WI38 (cell line): ENCODE measurements at regions not wholly inside any gene's neighbourhood (a gene's known extent, or its start where the extent isn't known, plus 50 kb on each side); places are given as distances from the start of the nearest gene placed in this dataset.
"Not testable (repeated sequence)": the region's sequence is repeated elsewhere in the genome, so short reads cannot be mapped to it uniquely, and the experiment has no call there.

ENCODE experiments used
- H3K4me3 ChIP-seq: 2 replicates; pipeline ENCODE4 v1.5.1; 2011; ENCODE audit warnings: low read depth, mild to moderate bottlenecking, control low read depth, low read length
- TF ChIP-seq, protein P1 (sequence below): IDR thresholded peaks from 2 replicates; pipeline ENCODE4 v1.5.1; 2012; ENCODE audit warnings: low read depth, mild to moderate bottlenecking, control low read depth, low read length

DNA sequence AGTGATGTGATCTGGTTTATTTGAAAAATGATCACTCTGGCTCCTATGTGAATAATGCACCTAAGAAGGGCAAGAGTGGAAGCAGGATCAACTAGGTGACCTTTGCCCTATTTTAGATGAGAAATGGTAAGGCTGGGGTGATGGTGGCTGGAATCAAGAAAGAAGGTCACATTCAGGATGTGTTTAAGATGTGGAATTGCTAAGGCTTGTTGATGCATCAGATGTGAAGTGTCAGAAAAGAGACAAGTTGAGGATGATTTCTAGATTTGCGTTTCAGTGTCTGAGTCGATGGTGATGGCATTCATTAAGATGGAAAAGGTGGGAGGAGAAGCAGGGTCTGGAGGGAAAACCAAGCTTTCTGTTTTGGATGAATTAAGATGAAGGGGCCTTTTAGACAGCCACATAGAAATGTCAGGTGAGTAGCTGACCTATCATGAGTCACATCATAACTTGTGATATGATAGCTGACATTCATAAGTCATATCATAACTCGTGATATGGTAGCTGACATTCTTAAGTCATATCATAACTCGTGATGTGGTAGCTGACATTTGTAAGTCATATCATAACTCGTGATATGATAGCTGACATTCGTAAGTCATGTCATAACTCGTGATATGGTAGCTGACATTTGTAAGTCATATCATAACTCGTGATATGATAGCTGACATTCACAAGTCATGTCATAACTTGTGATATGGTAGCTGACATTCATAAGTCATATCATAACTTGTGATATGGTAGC is 101.2 kb upstream of the SEC11C start:
- TF ChIP-seq, protein P1, sequence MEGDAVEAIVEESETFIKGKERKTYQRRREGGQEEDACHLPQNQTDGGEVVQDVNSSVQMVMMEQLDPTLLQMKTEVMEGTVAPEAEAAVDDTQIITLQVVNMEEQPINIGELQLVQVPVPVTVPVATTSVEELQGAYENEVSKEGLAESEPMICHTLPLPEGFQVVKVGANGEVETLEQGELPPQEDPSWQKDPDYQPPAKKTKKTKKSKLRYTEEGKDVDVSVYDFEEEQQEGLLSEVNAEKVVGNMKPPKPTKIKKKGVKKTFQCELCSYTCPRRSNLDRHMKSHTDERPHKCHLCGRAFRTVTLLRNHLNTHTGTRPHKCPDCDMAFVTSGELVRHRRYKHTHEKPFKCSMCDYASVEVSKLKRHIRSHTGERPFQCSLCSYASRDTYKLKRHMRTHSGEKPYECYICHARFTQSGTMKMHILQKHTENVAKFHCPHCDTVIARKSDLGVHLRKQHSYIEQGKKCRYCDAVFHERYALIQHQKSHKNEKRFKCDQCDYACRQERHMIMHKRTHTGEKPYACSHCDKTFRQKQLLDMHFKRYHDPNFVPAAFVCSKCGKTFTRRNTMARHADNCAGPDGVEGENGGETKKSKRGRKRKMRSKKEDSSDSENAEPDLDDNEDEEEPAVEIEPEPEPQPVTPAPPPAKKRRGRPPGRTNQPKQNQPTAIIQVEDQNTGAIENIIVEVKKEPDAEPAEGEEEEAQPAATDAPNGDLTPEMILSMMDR = no peak
- no peak overlapping the region for H3K4me3 ChIP-seq

DNA sequence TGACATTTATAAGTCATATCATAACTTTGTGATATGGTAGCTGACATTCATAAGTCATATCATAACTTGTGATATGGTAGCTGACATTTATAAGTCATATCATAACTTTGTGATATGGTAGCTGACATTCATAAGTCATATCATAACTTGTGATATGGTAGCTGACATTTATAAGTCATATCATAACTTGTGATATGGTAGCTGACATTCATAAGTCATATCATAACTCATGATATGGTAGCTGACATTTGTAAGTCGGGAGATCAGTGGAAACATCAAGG is 100.7 kb upstream of the SEC11C start:
- not testable (repeated sequence) for H3K4me3 ChIP-seq

GRCh38 chr18:59039449-59039848 is 100.2 kb upstream of the SEC11C start:
- TF ChIP-seq, protein P1 = no peak
- H3K4me3 ChIP-seq = no peak overlapping the region

DNA sequence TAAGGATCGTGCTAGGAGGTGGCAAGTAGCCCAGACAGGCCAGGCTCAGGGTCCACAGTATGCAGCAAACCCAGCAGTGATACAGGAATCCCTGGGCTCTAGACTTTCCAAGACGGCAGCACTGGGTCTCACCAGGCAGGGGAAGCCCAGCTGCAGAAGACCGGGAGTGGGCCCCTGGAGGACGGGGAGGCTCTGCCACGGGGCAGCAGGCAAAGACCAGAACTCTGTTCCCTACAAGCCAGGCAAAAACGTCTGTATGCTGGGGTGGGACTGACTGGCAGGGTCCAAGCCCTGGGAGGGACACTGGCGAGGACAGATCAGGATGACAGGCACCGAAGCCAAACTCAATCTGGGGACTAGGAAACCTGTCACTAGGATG is 98.9 kb upstream of the SEC11C start:
- TF ChIP-seq, protein P1 = no peak

GRCh38 chr18:59041296-59041695 is 98.4 kb upstream of the SEC11C start:
- TF ChIP-seq, protein P1 = no peak
- no peak overlapping the region for H3K4me3 ChIP-seq

More for the DNA sequence above, 98.9 kb upstream of the SEC11C start:
- no peak overlapping the region for H3K4me3 ChIP-seq

- no peak overlapping the region for H3K4me3 ChIP-seq
- TF ChIP-seq, protein P1 = no peak
These were observed 97.6 kb upstream of the SEC11C start for GRCh38 chr18:59041819-59042815.

DNA sequence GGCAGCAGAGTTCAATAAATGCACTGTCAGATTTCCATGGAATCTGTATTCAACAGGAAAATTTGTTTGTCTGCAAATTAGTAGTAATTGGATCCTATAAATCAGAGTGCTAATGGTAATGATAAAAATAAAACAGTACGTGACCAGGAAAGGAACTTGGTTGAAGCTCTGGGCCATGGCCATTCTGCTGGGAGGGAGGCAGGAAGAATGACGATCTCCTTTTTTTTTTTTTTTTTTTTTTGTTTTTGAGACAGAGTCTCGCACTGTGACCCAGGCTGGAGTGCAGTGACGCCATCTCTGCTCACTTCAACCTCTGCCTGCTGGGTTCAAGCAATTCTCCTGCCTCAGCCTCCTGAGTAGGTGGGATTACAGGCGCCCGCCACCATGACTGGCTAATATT is 94.8 kb upstream of the SEC11C start:
- TF ChIP-seq, protein P1 = no peak
- no peak overlapping the region for H3K4me3 ChIP-seq
